ENCODE measurements at regions not wholly inside any gene's neighbourhood (a gene's known extent, or its start where the extent isn't known, plus 50 kb on each side); places are given as distances from the start of the nearest gene placed in this dataset.

- Histone ChIP-seq H3K27ac (ENCODE audit: low read depth, low read length, poor library complexity, severe bottlenecking) (no peak overlapping the region), H3F3A (ENCODE audit: insufficient read depth, low read length) (no peaks in the 10 kb centered on the region), H3K79me2 (ENCODE audit: insufficient read depth, low read length) (no peaks in the 10 kb centered on the region), H3K9ac (ENCODE audit: low read length) (no peak overlapping the region), H3K4me1 (ENCODE audit: insufficient read depth, low read length, severe bottlenecking) (no peaks in the 10 kb centered on the region), H3K4me2 (ENCODE audit: low read length) (no peak overlapping the region), H3K36me3 (ENCODE audit: insufficient read depth, low read length) (no peaks in the 10 kb centered on the region), H4K20me1 (ENCODE audit: insufficient read depth, low read length) (no peaks in the 10 kb centered on the region), H3K9me2 (ENCODE audit: low read depth, low read length) (no peaks in the 10 kb centered on the region), H2AFZ (ENCODE audit: low read length) (no peak overlapping the region), H3K9me3 (ENCODE audit: low read length) (no peaks in the 10 kb centered on the region), H3K4me3 (ENCODE audit: low read depth, low read length, poor library complexity, severe bottlenecking) (no peak overlapping the region), H3K27me3 (ENCODE audit: insufficient read depth, low read length) (no peaks in the 10 kb centered on the region)
- no peak for TF ChIP-seq EZH2 (IDR thresholded peaks at IDR 0.05; ENCODE audit: borderline replicate concordance, low read length)
- TF ChIP-seq CTCF (IDR thresholded peaks at IDR 0.05; ENCODE audit: low read length): no peak
These were observed 631.9 kb upstream of the PKN2 start for GRCh38 chr1:88052167-88052566.

GRCh38 chr1:88053065-88053464 lies 631.0 kb upstream of the PKN2 start:
- H3F3A ChIP-seq (ENCODE audit: insufficient read depth, low read length): no peaks in the 10 kb centered on the region
- TF ChIP-seq EZH2 (IDR thresholded peaks at IDR 0.05; ENCODE audit: borderline replicate concordance, low read length): no peak
- TF ChIP-seq CTCF (IDR thresholded peaks at IDR 0.05; ENCODE audit: low read length): no peak

GRCh38 chr1:88056881-88057280 lies 627.2 kb upstream of the PKN2 start:
- no peak overlapping the region for H3K4me2 ChIP-seq (ENCODE audit: low read length)
- no peak overlapping the region for H3K27ac ChIP-seq (ENCODE audit: low read depth, low read length, poor library complexity, severe bottlenecking)
- H3K9me3 ChIP-seq (ENCODE audit: low read length): no peaks in the 10 kb centered on the region
- H4K20me1 ChIP-seq (ENCODE audit: insufficient read depth, low read length): no peaks in the 10 kb centered on the region
- no peaks in the 10 kb centered on the region for H3K36me3 ChIP-seq (ENCODE audit: insufficient read depth, low read length)
- no peaks in the 10 kb centered on the region for H3K9me2 ChIP-seq (ENCODE audit: low read depth, low read length)
- no peaks in the 10 kb centered on the region for H3K4me1 ChIP-seq (ENCODE audit: insufficient read depth, low read length, severe bottlenecking)
- H3F3A ChIP-seq (ENCODE audit: insufficient read depth, low read length): no peaks in the 10 kb centered on the region
- H3K9ac ChIP-seq (ENCODE audit: low read length): no peak overlapping the region
- H3K4me3 ChIP-seq (ENCODE audit: low read depth, low read length, poor library complexity, severe bottlenecking): no peak overlapping the region
- H3K27me3 ChIP-seq (ENCODE audit: insufficient read depth, low read length): no peaks in the 10 kb centered on the region
- TF ChIP-seq CTCF (IDR thresholded peaks at IDR 0.05; ENCODE audit: low read length) (no peak), EZH2 (IDR thresholded peaks at IDR 0.05; ENCODE audit: borderline replicate concordance, low read length) (no peak)
- H3K79me2 ChIP-seq (ENCODE audit: insufficient read depth, low read length): no peaks in the 10 kb centered on the region
- no peak overlapping the region for H2AFZ ChIP-seq (ENCODE audit: low read length)

More at GRCh38 chr1:88053065-88053464, 631.0 kb upstream of the PKN2 start:
- H4K20me1 ChIP-seq (ENCODE audit: insufficient read depth, low read length): no peaks in the 10 kb centered on the region
- no peak overlapping the region for H3K27ac ChIP-seq (ENCODE audit: low read depth, low read length, poor library complexity, severe bottlenecking)
- H3K9ac ChIP-seq (ENCODE audit: low read length): no peak overlapping the region
- H3K4me1 ChIP-seq (ENCODE audit: insufficient read depth, low read length, severe bottlenecking): no peaks in the 10 kb centered on the region
- H3K9me2 ChIP-seq (ENCODE audit: low read depth, low read length): no peaks in the 10 kb centered on the region
- H3K9me3 ChIP-seq (ENCODE audit: low read length): no peaks in the 10 kb centered on the region
- H3K79me2 ChIP-seq (ENCODE audit: insufficient read depth, low read length): no peaks in the 10 kb centered on the region
- H3K4me2 ChIP-seq (ENCODE audit: low read length): no peak overlapping the region
- H3K4me3 ChIP-seq (ENCODE audit: low read depth, low read length, poor library complexity, severe bottlenecking): no peak overlapping the region
- no peaks in the 10 kb centered on the region for H3K36me3 ChIP-seq (ENCODE audit: insufficient read depth, low read length)
- H2AFZ ChIP-seq (ENCODE audit: low read length): no peak overlapping the region
- no peaks in the 10 kb centered on the region for H3K27me3 ChIP-seq (ENCODE audit: insufficient read depth, low read length)

Data from OCI-LY1 (cell line).